T-helper 17 cell (primary cell): ENCODE measurements at regions not wholly inside any gene's neighbourhood (a gene's known extent, or its start where the extent isn't known, plus 50 kb on each side); places are given as distances from the start of the nearest gene placed in this dataset.

Experiments
- ATAC-seq: fragments of 150-1000 bp; cut with Tn5 transposase; 2 replicates; pipeline ENCODE4 v1.10.0; 2021; ENCODE audit warnings: mild to moderate bottlenecking, moderate library complexity
- DNase-seq, 3 donors: peaks; one replicate each; pipeline versions ENCODE4 v3.0.0 to v3.0.0-alpha.2; 2020 to 2021
- H3K9me3 ChIP-seq: one replicate; pipeline ENCODE4 v1.7.0; 2013; ENCODE audit warnings: low read length, mild to moderate bottlenecking; ENCODE audit not compliant: control insufficient read depth, poor library complexity, severe bottlenecking
- H3K27ac Mint-ChIP-seq: one replicate; pipeline ENCODE4 v1.8.0; 2022; ENCODE audit warnings: mild to moderate bottlenecking, moderate library complexity, mixed read lengths
- H3K27me3 Mint-ChIP-seq: one replicate; pipeline ENCODE4 v1.8.0; 2022; ENCODE audit warnings: mixed read lengths
- H3K36me3 Mint-ChIP-seq: one replicate; pipeline ENCODE4 v1.8.0; 2022; ENCODE audit warnings: low read depth, mixed read lengths
- H3K4me1 Mint-ChIP-seq: one replicate; pipeline ENCODE4 v1.8.0; 2022; ENCODE audit warnings: mild to moderate bottlenecking, mixed read lengths
- H3K4me3 Mint-ChIP-seq: one replicate; pipeline ENCODE4 v1.8.0; 2022; ENCODE audit warnings: mild to moderate bottlenecking, moderate library complexity, mixed read lengths

GRCh38 chr5:32498484-32498883 is 53.9 kb upstream of the ZFR start:
- ATAC-seq, result no peak

GRCh38 chr5:32496104-32496503 is 51.6 kb upstream of the ZFR start:
- ATAC-seq, result no peak
- Mint-ChIP-seq H3K4me1 (peaks cover 10% of the 10 kb centered on the region), H3K4me3 (no peak overlapping the region), H3K27ac (no peak overlapping the region), H3K36me3 (no peaks in the 10 kb centered on the region), H3K27me3 (peaks cover under 1% of the 10 kb centered on the region)
- no peak for DNase-seq
- no peaks in the 10 kb centered on the region for H3K9me3 ChIP-seq

More at GRCh38 chr5:32498484-32498883, 53.9 kb upstream of the ZFR start:
- peaks cover 6% of the 10 kb centered on the region for H3K27me3 Mint-ChIP-seq
- H3K27ac Mint-ChIP-seq, result no peak overlapping the region
- DNase-seq, result no peak
- no peak overlapping the region for H3K4me3 Mint-ChIP-seq
- H3K36me3 Mint-ChIP-seq, result no peaks in the 10 kb centered on the region
- H3K4me1 Mint-ChIP-seq, result peaks cover 13% of the 10 kb centered on the region
- H3K9me3 ChIP-seq, result no peaks in the 10 kb centered on the region

GRCh38 chr5:32494827-32495226 is 50.3 kb upstream of the ZFR start:
- ATAC-seq, result no peak
- Mint-ChIP-seq H3K4me3 (no peak overlapping the region), H3K4me1 (peaks cover 10% of the 10 kb centered on the region), H3K27ac (no peak overlapping the region), H3K27me3 (no peaks in the 10 kb centered on the region), H3K36me3 (no peaks in the 10 kb centered on the region)
- H3K9me3 ChIP-seq, result no peaks in the 10 kb centered on the region
- no peak for DNase-seq
